HepG2 (cell line): ENCODE measurements at regions not wholly inside any gene's neighbourhood (a gene's known extent, or its start where the extent isn't known, plus 50 kb on each side); places are given as distances from the start of the nearest gene placed in this dataset.

ENCODE experiments used
- ATAC-seq: fragments of 200-7000 bp; cut with Tn5 transposase; 3 replicates; pipeline ENCODE4 v1.9.1; 2020; ENCODE audit warnings: mild to moderate bottlenecking, moderate library complexity
- BruUV-seq: library from RNA; stranded (reverse); fragments of 400-500 nt; replicated peaks from 2 replicates; lab custom pipeline; 2021; lab: Mats Ljungman, UMichigan
- CTCF ChIA-PET: fragments of 300-600 bp; formaldehyde crosslinking; extraction: SDS; loops from one replicate; lab custom pipeline; 2021; ENCODE audit warnings: low total read pairs, inconsistent platforms, low intra/inter-chr PET ratio; lab: Yijun Ruan, JAX
- POLR2A ChIA-PET: fragments of 350-600 bp; sonication (Branson Sonifier 250); formaldehyde crosslinking; loops from one replicate; lab custom pipeline; 2020; ENCODE audit warnings: antibody characterized with exemption, inconsistent platforms; lab: Yijun Ruan, JAX
- DNase-seq: peaks from one replicate; pipeline ENCODE4 v3.0.0-alpha.2; 2015; ENCODE audit warnings: low spot score
- FAIRE-seq: peaks from 3 replicates; lab custom pipeline; 2011; peaks lifted over from hg19 to GRCh38; lab: Jason Lieb, UNC
- H2AFZ ChIP-seq: one replicate; pipeline ENCODE4 v1.6.1; 2011; ENCODE audit warnings: low read length, inconsistent platforms
- H3K27ac ChIP-seq: fragments of 300-600 bp; 3 replicates; pipeline ENCODE4 v1.8.0; 2011; ENCODE audit warnings: mixed run types, mild to moderate bottlenecking, mixed read lengths, low read length, inconsistent platforms; ENCODE audit not compliant: insufficient read depth; ENCODE audit errors: extremely low read length
- H3K27me3 ChIP-seq, 2 experiments: fragments of 200-600 bp in 1 of 2; 2 replicates in 1 of 2; 3 replicates in 1 of 2; pipeline versions ENCODE4 v1.6.0 to v1.8.0; 2011; ENCODE audit warnings: low read length in 2 of 2, mild to moderate bottlenecking in 2 of 2, moderate library complexity in 2 of 2, inconsistent platforms in 1 of 2; ENCODE audit not compliant: insufficient read depth in 2 of 2, control insufficient read depth in 1 of 2
- H3K36me3 ChIP-seq, 2 experiments: fragments of 200-600 bp in 1 of 2; replicated peaks in 1 of 2; 2 replicates in 1 of 2; 3 replicates in 1 of 2; pipeline versions ENCODE4 v1.5.1 to v1.8.0; 2011; ENCODE audit warnings: low read length in 2 of 2, inconsistent platforms in 1 of 2; ENCODE audit not compliant: insufficient read depth in 2 of 2, control insufficient read depth in 1 of 2
- H3K4me1 ChIP-seq: 2 replicates; pipeline ENCODE4 v1.5.1; 2012; ENCODE audit warnings: low read length, inconsistent platforms; ENCODE audit not compliant: insufficient read depth
- H3K4me2 ChIP-seq: 2 replicates; pipeline ENCODE4 v1.6.0; 2011; ENCODE audit warnings: low read depth, low read length, inconsistent platforms
- H3K4me3 ChIP-seq, 3 experiments: fragments of 200-600 bp in 1 of 3; sonication (generic), shearing (Covaris generic) in 1 of 3; replicated peaks in 1 of 3; 2 replicates each; pipeline ENCODE4 v1.5.1; 2011 to 2016; ENCODE audit warnings: low read length in 3 of 3, inconsistent platforms in 2 of 3, low read depth in 2 of 3, mild to moderate bottlenecking in 2 of 3, control low read depth in 1 of 3, mixed read lengths in 1 of 3; ENCODE audit not compliant: insufficient read depth in 1 of 3
- H3K79me2 ChIP-seq: one replicate; pipeline ENCODE4 v1.6.1; 2011; ENCODE audit warnings: low read length, inconsistent platforms; ENCODE audit not compliant: insufficient read depth
- H3K9ac ChIP-seq: 2 replicates; pipeline ENCODE4 v1.6.0; 2011; ENCODE audit warnings: mild to moderate bottlenecking, low read depth, low read length, inconsistent platforms; ENCODE audit not compliant: insufficient read depth
- H3K9me3 ChIP-seq: 2 replicates; pipeline ENCODE4 v1.5.1; 2012; ENCODE audit warnings: mild to moderate bottlenecking, low read length
- H4K20me1 ChIP-seq: 2 replicates; pipeline ENCODE4 v1.6.0; 2011; ENCODE audit warnings: inconsistent platforms, mild to moderate bottlenecking, low read length, moderate library complexity; ENCODE audit not compliant: insufficient read depth
- CHD2 ChIP-seq: IDR thresholded peaks from 2 replicates; pipeline ENCODE4 v1.6.1; 2011; ENCODE audit warnings: low read depth, low read length, improper control_type of control experiment
- FOXK2 ChIP-seq: fragments of 450-650 bp; IDR thresholded peaks from 2 replicates; pipeline ENCODE4 v1.6.1; 2016
- GATAD2A ChIP-seq: IDR thresholded peaks from 2 replicates; pipeline ENCODE4 v1.6.1; 2016
- HOMEZ ChIP-seq: IDR thresholded peaks from 2 replicates; pipeline ENCODE4 v1.6.1; 2016; ENCODE audit warnings: low read depth
- NCOA2 ChIP-seq: sonication (generic); formaldehyde crosslinking; IDR thresholded peaks from 2 replicates; pipeline ENCODE4 v1.8.0; 2022; ENCODE audit warnings: inconsistent platforms
- NKX3-1 ChIP-seq: sonication (generic); formaldehyde crosslinking; IDR thresholded peaks from 2 replicates; pipeline ENCODE4 v1.5.0; 2020; ENCODE audit warnings: missing genetic modification reagents
- NR2C2 ChIP-seq: sonication (generic); formaldehyde crosslinking; IDR thresholded peaks from 2 replicates; pipeline ENCODE4 v1.4.0; 2020; ENCODE audit warnings: missing genetic modification reagents, mild to moderate bottlenecking, moderate library complexity, borderline replicate concordance
- PHF20 ChIP-seq: sonication (generic); formaldehyde crosslinking; IDR thresholded peaks from 2 replicates; pipeline ENCODE4 v1.5.0; 2020; ENCODE audit warnings: mild to moderate bottlenecking, missing genetic modification reagents
- PHF8 ChIP-seq: sonication (generic); formaldehyde crosslinking; IDR thresholded peaks from 2 replicates; pipeline ENCODE4 v1.5.0; 2020; ENCODE audit warnings: missing genetic modification reagents
- RFXAP ChIP-seq: sonication (generic); formaldehyde crosslinking; IDR thresholded peaks from 2 replicates; pipeline ENCODE4 v1.4.0; 2020; ENCODE audit warnings: missing genetic modification reagents, borderline replicate concordance
- SIN3A ChIP-seq: IDR thresholded peaks from 2 replicates; pipeline ENCODE4 v1.6.1; 2011; ENCODE audit warnings: low read depth, mild to moderate bottlenecking, control low read depth, low read length, borderline replicate concordance
- TMF1 ChIP-seq: sonication (generic); formaldehyde crosslinking; IDR thresholded peaks from 2 replicates; pipeline ENCODE4 v1.8.1; 2022; ENCODE audit warnings: low read depth, missing genetic modification reagents
- ZNF121 ChIP-seq: sonication (generic); formaldehyde crosslinking; IDR thresholded peaks from 2 replicates; pipeline ENCODE4 v1.5.0; 2020; ENCODE audit warnings: mild to moderate bottlenecking, missing genetic modification reagents
- ZNF451 ChIP-seq: sonication (generic); formaldehyde crosslinking; IDR thresholded peaks from 2 replicates; pipeline ENCODE4 v1.5.0; 2020; ENCODE audit warnings: mild to moderate bottlenecking, missing genetic modification reagents
- ZNF639 ChIP-seq: conservative IDR thresholded peaks from 2 replicates; pipeline ENCODE4 v1.6.1; 2018; ENCODE audit warnings: missing genetic modification reagents
- ZNF704 ChIP-seq: sonication (generic); formaldehyde crosslinking; IDR thresholded peaks from 2 replicates; pipeline ENCODE4 v1.8.1; 2023; ENCODE audit warnings: mild to moderate bottlenecking, inconsistent platforms, moderate library complexity, missing genetic modification reagents, borderline replicate concordance
- WGBS: methylation state at CpG from one replicate; pipeline ENCODE4 v1.1.6; 2017; ENCODE audit warnings: low lambda C conversion rate; 5-methylcytosine and 5-hydroxymethylcytosine counted together
- in situ Hi-C: cut with HindIII; loops from 2 replicates; pipeline ENCODE4 v1.10.0; 2017; ENCODE audit warnings: low pct_unique_long_range_greater_than_20kb; ENCODE audit not compliant: extremely low pct_ligation_motif_present
- intact Hi-C: fragments of 100-400 bp; cut with micrococcal nuclease; formaldehyde crosslinking; loops from one replicate; pipeline ENCODE4 v1.10.0; 2022; ENCODE audit not compliant: unreplicated experiment
- TF ChIP-seq, protein P1 (sequence below): fragments of 450-650 bp; IDR thresholded peaks from 2 replicates; pipeline ENCODE4 v1.6.1; 2017
- TF ChIP-seq, protein P2 (sequence below): IDR thresholded peaks from 2 replicates; pipeline ENCODE4 v1.6.1; 2012; ENCODE audit warnings: inconsistent platforms

DNA sequence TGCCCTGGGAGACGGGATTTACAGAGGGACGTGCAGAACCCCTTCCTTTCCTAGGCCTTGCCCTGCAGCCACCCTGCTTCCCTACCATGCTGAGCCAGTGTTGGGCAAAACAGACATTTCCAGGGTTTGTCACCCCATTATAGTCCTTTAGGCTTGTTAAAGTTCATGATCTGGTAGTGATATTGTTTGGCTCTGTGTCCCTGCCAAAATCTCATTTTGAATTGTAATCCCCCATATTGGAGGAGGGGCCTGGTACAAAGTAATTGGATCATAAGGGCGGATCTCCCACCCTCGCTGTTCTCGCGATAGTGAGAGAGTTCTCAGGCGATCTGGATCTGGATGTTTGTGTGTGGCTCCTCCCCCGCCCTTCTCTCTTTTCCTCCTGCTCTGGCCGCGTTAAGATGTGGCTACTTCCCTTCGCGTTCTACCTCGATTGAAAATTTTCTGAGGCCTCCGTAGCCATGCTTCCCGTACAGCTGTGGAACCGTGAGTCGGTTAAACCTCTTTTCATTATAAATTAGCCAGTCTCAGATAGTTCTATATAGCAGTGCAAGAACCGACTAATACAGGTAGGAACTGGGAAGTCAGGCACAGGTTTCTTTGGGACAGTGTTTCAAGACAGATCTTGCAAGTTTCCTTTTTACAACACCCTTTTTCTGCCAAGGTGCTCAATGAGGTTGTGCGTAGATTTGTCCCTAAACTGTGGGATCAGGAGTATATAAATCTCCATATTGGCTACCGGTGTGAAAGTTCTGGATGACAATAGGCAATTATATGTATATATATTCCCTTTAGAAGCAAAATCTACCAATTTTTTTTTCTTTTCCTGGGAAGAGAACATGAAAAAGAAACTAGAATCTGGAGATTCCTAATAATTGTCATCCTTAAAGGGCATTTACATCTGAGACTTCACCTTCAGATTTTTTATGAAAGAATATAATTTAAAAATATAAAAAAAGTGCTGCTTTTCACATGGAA is 152.1 kb downstream of the SAMD5 start:
- no peaks in the 10 kb centered on the region for H4K20me1 ChIP-seq
- peak overlapping the region; percentile 71 for H3K9ac ChIP-seq
- DNase-seq, result peak; percentile 74
- H3K4me3 ChIP-seq, result peak overlapping the region; percentile 41 to 50 (median 47)
- H2AFZ ChIP-seq, result peak overlapping the region; percentile 75
- FAIRE-seq, result no peak
- H3K4me2 ChIP-seq, result peak overlapping the region; percentile 65
- no peaks in the 10 kb centered on the region for H3K79me2 ChIP-seq
- H3K9me3 ChIP-seq, result no peaks in the 10 kb centered on the region
- ChIA-PET CTCF (no interaction called here), POLR2A (no interaction called here)
- H3K4me1 ChIP-seq, result no peaks in the 10 kb centered on the region
- BruUV-seq, result TSS peak; percentile 75
- H3K36me3 ChIP-seq, result no peaks in the 10 kb centered on the region
- WGBS, result 36% methylated on average over 20 of the region's 20 CpGs
- peak; percentile 98 for ATAC-seq
- no peaks in the 10 kb centered on the region for H3K27me3 ChIP-seq
- in situ Hi-C loops (no loop called here), intact Hi-C loops (no loop called here)
- H3K27ac ChIP-seq, result peak overlapping the region; percentile 26
- peak; percentile 58; the same call in 1 of the 2 replicates for TF ChIP-seq PHF8 (CRISPR knock-in tag)
- no peak for TF ChIP-seq GATAD2A
- TF ChIP-seq HOMEZ (CRISPR knock-in tag), result peak; percentile 71; the same call in 1 of the 2 replicates
- TF ChIP-seq NCOA2 (CRISPR knock-in tag), result no peak
- TF ChIP-seq NKX3-1, result no peak
- TF ChIP-seq, protein P1, sequence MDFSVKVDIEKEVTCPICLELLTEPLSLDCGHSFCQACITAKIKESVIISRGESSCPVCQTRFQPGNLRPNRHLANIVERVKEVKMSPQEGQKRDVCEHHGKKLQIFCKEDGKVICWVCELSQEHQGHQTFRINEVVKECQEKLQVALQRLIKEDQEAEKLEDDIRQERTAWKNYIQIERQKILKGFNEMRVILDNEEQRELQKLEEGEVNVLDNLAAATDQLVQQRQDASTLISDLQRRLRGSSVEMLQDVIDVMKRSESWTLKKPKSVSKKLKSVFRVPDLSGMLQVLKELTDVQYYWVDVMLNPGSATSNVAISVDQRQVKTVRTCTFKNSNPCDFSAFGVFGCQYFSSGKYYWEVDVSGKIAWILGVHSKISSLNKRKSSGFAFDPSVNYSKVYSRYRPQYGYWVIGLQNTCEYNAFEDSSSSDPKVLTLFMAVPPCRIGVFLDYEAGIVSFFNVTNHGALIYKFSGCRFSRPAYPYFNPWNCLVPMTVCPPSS, result no peak
- TF ChIP-seq TMF1 (CRISPR knock-in tag), result no peak
- no peak for TF ChIP-seq FOXK2
- no peak for TF ChIP-seq ZNF451 (CRISPR knock-in tag)
- TF ChIP-seq SIN3A, result peak; percentile 43; the same call in 1 of the 2 replicates
- TF ChIP-seq PHF20 (CRISPR knock-in tag), result peak; percentile 36; the same call in 1 of the 2 replicates
- TF ChIP-seq NR2C2 (CRISPR knock-in tag), result no peak
- peak; percentile 39 for TF ChIP-seq ZNF121 (CRISPR knock-in tag)
- no peak for TF ChIP-seq ZNF639 (CRISPR knock-in tag)
- peak; percentile 95 for TF ChIP-seq CHD2
- TF ChIP-seq, protein P2, sequence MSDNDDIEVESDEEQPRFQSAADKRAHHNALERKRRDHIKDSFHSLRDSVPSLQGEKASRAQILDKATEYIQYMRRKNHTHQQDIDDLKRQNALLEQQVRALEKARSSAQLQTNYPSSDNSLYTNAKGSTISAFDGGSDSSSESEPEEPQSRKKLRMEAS, result 0 out of 2 replicates have a peak, but pooled peaks have one; percentile 19
- no peak for TF ChIP-seq ZNF704
- TF ChIP-seq RFXAP, result no peak
